ENCODE measurements at regions not wholly inside any gene's neighbourhood (a gene's known extent, or its start where the extent isn't known, plus 50 kb on each side); places are given as distances from the start of the nearest gene placed in this dataset.

DNA sequence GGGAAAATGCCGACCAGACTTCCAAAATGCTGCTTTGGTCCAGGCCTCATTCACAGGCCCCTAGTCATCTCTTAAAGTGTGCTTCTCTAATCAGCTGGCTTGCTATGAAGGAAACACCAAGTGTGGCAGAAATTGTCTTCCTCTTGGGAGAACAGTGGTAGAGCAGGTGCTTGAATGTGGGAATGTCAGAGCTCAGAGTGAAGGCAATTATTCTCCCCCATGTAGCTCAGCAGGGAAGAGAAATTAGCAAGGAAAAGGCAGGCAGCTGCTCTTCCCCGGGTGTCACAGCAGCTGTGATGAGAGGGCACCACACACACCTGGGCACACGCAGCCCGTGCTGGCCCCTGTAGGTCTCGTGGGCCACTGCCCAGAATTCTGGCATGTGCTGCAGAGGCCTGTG is 358.5 kb downstream of the WDR72 start:
- H3K36me3 ChIP-seq = no peaks in the 10 kb centered on the region
- H3K4me1 ChIP-seq = no peaks in the 10 kb centered on the region
- H3K9me3 ChIP-seq = no peaks in the 10 kb centered on the region
- no peak overlapping the region for H3K27ac ChIP-seq
- DNase-seq (no peak), ATAC-seq (no peak)
- no peak overlapping the region for H3K4me3 ChIP-seq
- TF ChIP-seq, protein P1, sequence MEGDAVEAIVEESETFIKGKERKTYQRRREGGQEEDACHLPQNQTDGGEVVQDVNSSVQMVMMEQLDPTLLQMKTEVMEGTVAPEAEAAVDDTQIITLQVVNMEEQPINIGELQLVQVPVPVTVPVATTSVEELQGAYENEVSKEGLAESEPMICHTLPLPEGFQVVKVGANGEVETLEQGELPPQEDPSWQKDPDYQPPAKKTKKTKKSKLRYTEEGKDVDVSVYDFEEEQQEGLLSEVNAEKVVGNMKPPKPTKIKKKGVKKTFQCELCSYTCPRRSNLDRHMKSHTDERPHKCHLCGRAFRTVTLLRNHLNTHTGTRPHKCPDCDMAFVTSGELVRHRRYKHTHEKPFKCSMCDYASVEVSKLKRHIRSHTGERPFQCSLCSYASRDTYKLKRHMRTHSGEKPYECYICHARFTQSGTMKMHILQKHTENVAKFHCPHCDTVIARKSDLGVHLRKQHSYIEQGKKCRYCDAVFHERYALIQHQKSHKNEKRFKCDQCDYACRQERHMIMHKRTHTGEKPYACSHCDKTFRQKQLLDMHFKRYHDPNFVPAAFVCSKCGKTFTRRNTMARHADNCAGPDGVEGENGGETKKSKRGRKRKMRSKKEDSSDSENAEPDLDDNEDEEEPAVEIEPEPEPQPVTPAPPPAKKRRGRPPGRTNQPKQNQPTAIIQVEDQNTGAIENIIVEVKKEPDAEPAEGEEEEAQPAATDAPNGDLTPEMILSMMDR (IDR thresholded peaks at IDR 0.05) = no peak
- intact Hi-C loops (cut with DNase I) = no loop called here
- no peaks in the 10 kb centered on the region for H3K27me3 ChIP-seq (ENCODE audit: low read depth)

DNA sequence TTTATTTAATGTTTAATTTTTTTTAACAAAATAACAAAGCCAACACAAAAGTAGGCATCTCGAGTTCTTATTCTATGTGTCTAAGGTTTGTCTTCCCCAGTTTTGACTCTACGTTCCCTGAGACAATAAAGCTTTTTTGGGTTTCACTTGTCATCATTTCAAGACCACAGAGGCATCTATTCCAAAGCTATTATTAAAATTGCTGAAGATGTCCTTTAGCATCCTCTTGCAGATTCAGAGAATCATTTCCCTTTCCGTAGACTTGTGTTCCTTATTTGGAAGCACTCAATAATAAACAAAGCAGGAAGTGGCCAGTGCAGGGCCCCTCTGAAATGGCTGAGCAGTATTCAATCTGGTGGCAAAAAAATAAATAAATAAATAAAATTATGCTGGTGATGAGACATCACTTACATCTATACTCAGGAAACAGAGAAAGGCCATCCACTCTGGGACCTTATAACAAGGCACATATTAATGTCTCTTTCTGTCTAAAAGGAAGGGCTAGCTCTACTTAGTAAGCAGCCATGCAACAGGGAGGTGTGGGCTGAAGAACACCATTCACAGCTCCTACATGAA is 362.3 kb downstream of the WDR72 start:
- ATAC-seq = no peak
- DNase-seq = no peak
- TF ChIP-seq, protein P1 (IDR thresholded peaks at IDR 0.05) = no peak

DNA sequence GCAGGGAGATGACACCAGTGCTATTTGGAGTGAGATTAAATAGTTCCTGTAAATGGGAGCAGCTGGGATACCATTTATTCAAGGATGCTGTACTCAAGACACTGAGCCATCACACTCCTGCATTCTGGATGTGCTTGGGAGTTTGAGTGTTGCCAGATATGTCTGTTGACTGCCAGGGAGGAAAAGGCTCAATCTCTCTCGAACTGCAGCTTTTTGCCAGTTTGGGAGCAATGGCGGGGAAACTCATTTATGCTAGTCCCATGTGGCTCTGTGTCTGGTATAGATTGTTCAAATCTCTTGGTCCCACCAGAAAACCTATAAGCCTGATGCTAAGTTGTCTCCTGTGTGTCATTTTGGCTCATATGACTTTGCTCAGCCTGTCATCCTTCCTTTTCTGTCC is 363.6 kb downstream of the WDR72 start:
- TF ChIP-seq, protein P1 (IDR thresholded peaks at IDR 0.05) = no peak
- Histone ChIP-seq H3K27ac (no peak overlapping the region), H3K36me3 (no peaks in the 10 kb centered on the region), H3K9me3 (no peaks in the 10 kb centered on the region), H3K4me1 (no peaks in the 10 kb centered on the region), H3K27me3 (ENCODE audit: low read depth) (no peaks in the 10 kb centered on the region), H3K4me3 (no peak overlapping the region)
- DNase-seq (no peak), ATAC-seq (no peak)
- intact Hi-C loops (cut with DNase I) = no loop called here

More for the DNA sequence above, 362.3 kb downstream of the WDR72 start:
- H3K4me1 ChIP-seq = no peaks in the 10 kb centered on the region
- no peaks in the 10 kb centered on the region for H3K27me3 ChIP-seq (ENCODE audit: low read depth)
- intact Hi-C loops (cut with DNase I) = no loop called here
- H3K27ac ChIP-seq = no peak overlapping the region
- no peak overlapping the region for H3K4me3 ChIP-seq
- H3K36me3 ChIP-seq = no peaks in the 10 kb centered on the region
- H3K9me3 ChIP-seq = no peaks in the 10 kb centered on the region

DNA sequence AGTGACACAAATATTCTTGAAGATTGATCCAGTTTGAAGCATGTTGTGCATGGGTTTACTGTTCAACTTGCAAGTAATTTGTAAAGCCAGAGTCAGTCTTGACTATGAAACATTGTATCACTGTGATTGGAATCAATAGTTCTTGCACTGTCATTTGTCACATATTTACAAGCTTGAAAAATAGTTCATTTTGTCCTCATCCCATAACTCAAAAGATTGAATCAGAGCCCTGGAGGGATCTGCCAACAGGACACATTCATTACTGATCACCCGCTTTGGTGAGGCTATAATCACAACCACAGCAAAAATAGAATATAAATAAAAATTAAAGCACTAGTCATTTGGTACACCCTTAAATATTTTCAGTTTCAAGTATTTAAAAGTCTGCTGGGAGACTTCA is 368.9 kb downstream of the WDR72 start:
- H3K4me1 ChIP-seq = no peaks in the 10 kb centered on the region
- H3K4me3 ChIP-seq = no peak overlapping the region
- H3K36me3 ChIP-seq = no peaks in the 10 kb centered on the region
- DNase-seq (no peak), ATAC-seq (no peak)
- TF ChIP-seq, protein P1 (IDR thresholded peaks at IDR 0.05) = no peak
- H3K9me3 ChIP-seq = no peaks in the 10 kb centered on the region
- H3K27ac ChIP-seq = no peak overlapping the region
- intact Hi-C loops (cut with DNase I) = no loop called here
- no peaks in the 10 kb centered on the region for H3K27me3 ChIP-seq (ENCODE audit: low read depth)

DNA sequence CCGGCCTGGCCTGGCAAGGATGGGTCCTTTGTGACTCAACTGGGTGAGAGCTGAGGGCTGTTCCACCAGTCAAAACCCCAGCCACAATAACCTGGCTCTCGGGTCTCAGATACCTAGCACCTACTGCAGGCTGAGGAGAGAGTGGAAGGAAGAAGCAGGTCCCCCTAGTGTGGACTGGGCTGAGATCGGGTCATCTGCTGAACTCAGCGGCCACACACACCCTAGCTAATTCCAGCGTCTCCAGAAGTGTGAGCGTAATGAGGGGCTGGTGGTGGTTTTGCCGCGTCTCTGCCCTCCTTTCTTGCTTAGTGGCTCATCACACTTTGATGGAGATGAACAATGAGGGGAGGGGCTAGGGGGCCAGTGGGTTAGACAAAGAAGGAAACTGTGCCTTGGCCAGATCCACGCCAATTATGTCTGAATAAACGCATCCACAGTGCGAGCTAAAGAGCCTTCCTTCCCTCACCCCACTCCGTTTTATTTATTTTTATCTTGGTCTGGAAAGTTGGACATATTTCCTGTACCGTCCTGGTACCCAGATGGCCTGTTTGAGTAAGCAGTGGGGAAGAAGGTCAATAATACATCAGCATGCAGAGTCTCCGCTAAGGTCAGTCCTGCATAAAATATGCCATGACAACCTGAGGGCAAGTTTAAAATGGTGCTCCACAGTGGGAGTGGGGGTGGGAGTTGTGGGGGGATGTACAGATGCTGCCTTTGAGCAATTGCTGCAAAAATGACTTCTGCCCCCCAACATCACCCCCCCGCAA is 370.0 kb downstream of the WDR72 start:
- Histone ChIP-seq H3K9me3 (no peaks in the 10 kb centered on the region), H3K4me3 (no peak overlapping the region), H3K27me3 (ENCODE audit: low read depth) (no peaks in the 10 kb centered on the region), H3K4me1 (no peaks in the 10 kb centered on the region), H3K36me3 (no peaks in the 10 kb centered on the region), H3K27ac (no peak overlapping the region)
- intact Hi-C loops (cut with DNase I) = no loop called here
- DNase-seq (no peak), ATAC-seq (no peak)
- TF ChIP-seq, protein P1 (IDR thresholded peaks at IDR 0.05) = no peak

Measured in lower lobe of right lung (tissue), 2 donors.